ENCODE measurements at regions not wholly inside any gene's neighbourhood (a gene's known extent, or its start where the extent isn't known, plus 50 kb on each side); places are given as distances from the start of the nearest gene placed in this dataset.

DNA sequence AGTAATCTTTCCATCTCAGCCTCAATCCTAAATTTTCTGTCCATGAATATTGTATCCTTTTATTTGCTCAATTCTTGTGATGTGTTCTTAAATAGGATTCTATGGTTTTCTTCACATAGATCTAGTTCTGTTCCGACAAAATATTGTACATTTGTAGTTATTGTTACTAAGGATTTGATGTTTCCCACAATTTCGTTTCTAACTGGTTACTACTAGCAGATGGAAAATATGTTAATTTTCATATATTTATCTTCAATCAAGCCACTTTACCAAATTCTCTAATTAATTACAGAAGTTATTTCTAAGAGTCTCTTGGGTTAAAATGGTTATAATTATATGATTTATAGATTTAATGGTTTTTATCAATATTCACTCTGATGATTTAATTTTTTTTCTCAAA is 60.3 kb downstream of the SEC61B start:
- 0 out of 2 replicates have a peak, but pooled peaks cover 4% of the 10 kb centered on the region for H3K27me3 ChIP-seq (ENCODE audit: insufficient read depth, low read length)
- no peaks in the 10 kb centered on the region for H3K79me2 ChIP-seq (ENCODE audit: control insufficient read depth, insufficient read depth, low read length, unreplicated experiment)
- no peaks in the 10 kb centered on the region for H3K4me1 ChIP-seq (ENCODE audit: control insufficient read depth, insufficient read depth, low read length, unreplicated experiment)
- no peaks in the 10 kb centered on the region for H3K36me3 ChIP-seq (ENCODE audit: insufficient read depth, low read length)
- H3K27ac ChIP-seq (ENCODE audit: low read depth, low read length), result no peak overlapping the region
- no peak overlapping the region for H3K4me3 ChIP-seq (ENCODE audit: low read depth, low read length)
- H2AFZ ChIP-seq (ENCODE audit: low read length, unreplicated experiment), result no peak overlapping the region

GRCh38 chr9:99285965-99286364 is 63.9 kb downstream of the SEC61B start:
- Histone ChIP-seq H2AFZ (ENCODE audit: low read length, unreplicated experiment) (no peak overlapping the region), H3K36me3 (ENCODE audit: insufficient read depth, low read length) (no peaks in the 10 kb centered on the region), H3K79me2 (ENCODE audit: control insufficient read depth, insufficient read depth, low read length, unreplicated experiment) (no peaks in the 10 kb centered on the region), H3K27me3 (ENCODE audit: insufficient read depth, low read length) (peaks cover 18% of the 10 kb centered on the region; the same call in 1 of the 2 replicates), H3K27ac (ENCODE audit: low read depth, low read length) (no peak overlapping the region), H3K4me1 (ENCODE audit: control insufficient read depth, insufficient read depth, low read length, unreplicated experiment) (no peaks in the 10 kb centered on the region), H3K4me3 (ENCODE audit: low read depth, low read length) (no peak overlapping the region)

GRCh38 chr9:99286536-99286935 is 64.5 kb downstream of the SEC61B start:
- H3K79me2 ChIP-seq (ENCODE audit: control insufficient read depth, insufficient read depth, low read length, unreplicated experiment), result no peaks in the 10 kb centered on the region
- no peak overlapping the region for H3K27ac ChIP-seq (ENCODE audit: low read depth, low read length)
- no peaks in the 10 kb centered on the region for H3K36me3 ChIP-seq (ENCODE audit: insufficient read depth, low read length)
- peaks cover 23% of the 10 kb centered on the region; the same call in 1 of the 2 replicates for H3K27me3 ChIP-seq (ENCODE audit: insufficient read depth, low read length)
- no peak overlapping the region for H2AFZ ChIP-seq (ENCODE audit: low read length, unreplicated experiment)
- H3K4me1 ChIP-seq (ENCODE audit: control insufficient read depth, insufficient read depth, low read length, unreplicated experiment), result no peaks in the 10 kb centered on the region
- H3K4me3 ChIP-seq (ENCODE audit: low read depth, low read length), result no peak overlapping the region

DNA sequence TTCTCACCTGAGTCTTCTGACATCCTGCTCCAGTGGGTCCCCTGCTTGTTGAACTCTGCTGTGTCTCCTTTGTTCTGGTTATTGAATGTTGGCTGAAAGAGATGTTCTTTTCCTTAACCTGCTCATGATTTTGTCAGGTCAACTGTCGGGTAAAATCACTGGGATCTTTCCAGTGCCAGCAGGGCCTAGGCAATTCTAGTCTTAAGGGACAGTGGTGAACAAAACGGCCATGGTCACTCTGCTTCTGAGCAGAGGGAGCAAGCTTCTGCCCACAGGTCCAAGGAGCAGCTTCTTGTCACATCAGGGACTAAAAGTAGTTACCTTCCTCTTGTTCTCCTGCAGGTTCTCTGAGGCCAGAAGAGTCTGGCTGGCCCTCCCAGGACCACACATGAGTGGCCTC is 65.6 kb downstream of the SEC61B start:
- Histone ChIP-seq H3K4me1 (ENCODE audit: control insufficient read depth, insufficient read depth, low read length, unreplicated experiment) (no peaks in the 10 kb centered on the region), H3K4me3 (ENCODE audit: low read depth, low read length) (no peak overlapping the region), H3K79me2 (ENCODE audit: control insufficient read depth, insufficient read depth, low read length, unreplicated experiment) (no peaks in the 10 kb centered on the region), H2AFZ (ENCODE audit: low read length, unreplicated experiment) (no peak overlapping the region), H3K27me3 (ENCODE audit: insufficient read depth, low read length) (peaks cover 26% of the 10 kb centered on the region; the same call in 1 of the 2 replicates), H3K27ac (ENCODE audit: low read depth, low read length) (no peak overlapping the region), H3K36me3 (ENCODE audit: insufficient read depth, low read length) (no peaks in the 10 kb centered on the region)

- peaks cover 26% of the 10 kb centered on the region; the same call in 1 of the 2 replicates for H3K27me3 ChIP-seq (ENCODE audit: insufficient read depth, low read length)
- H2AFZ ChIP-seq (ENCODE audit: low read length, unreplicated experiment), result no peak overlapping the region
These were observed 66.7 kb downstream of the SEC61B start for GRCh38 chr9:99288830-99289229.

DNA sequence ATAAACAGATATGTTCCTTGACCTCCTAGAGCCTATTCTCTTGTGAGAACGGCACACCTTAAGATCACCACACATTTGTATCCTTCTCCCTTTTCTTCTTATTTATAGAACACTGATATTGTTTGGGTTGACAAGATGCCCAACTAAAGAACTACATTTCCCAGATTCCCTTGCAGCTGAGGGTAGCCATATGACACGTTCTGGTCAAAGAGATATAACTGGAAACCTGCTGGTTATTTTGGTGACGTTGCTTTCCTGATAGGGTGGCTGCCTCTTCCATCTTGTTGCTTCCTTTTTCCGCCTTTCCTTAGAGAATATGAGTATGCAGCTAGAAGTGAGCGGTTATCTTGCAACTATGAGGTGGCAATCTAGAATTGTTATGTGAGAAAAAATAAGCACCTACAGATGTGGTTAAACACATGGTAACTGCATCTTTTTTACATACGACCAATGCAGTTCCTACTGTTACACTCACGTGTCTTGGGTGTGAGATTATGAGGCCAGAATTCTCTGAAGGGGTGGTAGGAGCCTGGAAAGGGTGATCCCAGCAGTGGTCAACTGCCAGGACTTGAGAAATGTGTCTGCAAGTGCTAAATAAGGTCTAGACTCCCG is 72.9 kb downstream of the SEC61B start:
- Histone ChIP-seq H3K79me2 (ENCODE audit: control insufficient read depth, insufficient read depth, low read length, unreplicated experiment) (no peaks in the 10 kb centered on the region), H3K36me3 (ENCODE audit: insufficient read depth, low read length) (no peaks in the 10 kb centered on the region), H2AFZ (ENCODE audit: low read length, unreplicated experiment) (no peak overlapping the region), H3K27me3 (ENCODE audit: insufficient read depth, low read length) (peaks cover 12% of the 10 kb centered on the region; the same call in 1 of the 2 replicates), H3K4me3 (ENCODE audit: low read depth, low read length) (no peak overlapping the region), H3K4me1 (ENCODE audit: control insufficient read depth, insufficient read depth, low read length, unreplicated experiment) (peaks cover 10% of the 10 kb centered on the region), H3K27ac (ENCODE audit: low read depth, low read length) (no peak overlapping the region)

More at GRCh38 chr9:99288830-99289229, 66.7 kb downstream of the SEC61B start:
- Histone ChIP-seq H3K27ac (ENCODE audit: low read depth, low read length) (no peak overlapping the region), H3K4me1 (ENCODE audit: control insufficient read depth, insufficient read depth, low read length, unreplicated experiment) (no peaks in the 10 kb centered on the region), H3K79me2 (ENCODE audit: control insufficient read depth, insufficient read depth, low read length, unreplicated experiment) (no peaks in the 10 kb centered on the region), H3K36me3 (ENCODE audit: insufficient read depth, low read length) (no peaks in the 10 kb centered on the region), H3K4me3 (ENCODE audit: low read depth, low read length) (no peak overlapping the region)

DNA sequence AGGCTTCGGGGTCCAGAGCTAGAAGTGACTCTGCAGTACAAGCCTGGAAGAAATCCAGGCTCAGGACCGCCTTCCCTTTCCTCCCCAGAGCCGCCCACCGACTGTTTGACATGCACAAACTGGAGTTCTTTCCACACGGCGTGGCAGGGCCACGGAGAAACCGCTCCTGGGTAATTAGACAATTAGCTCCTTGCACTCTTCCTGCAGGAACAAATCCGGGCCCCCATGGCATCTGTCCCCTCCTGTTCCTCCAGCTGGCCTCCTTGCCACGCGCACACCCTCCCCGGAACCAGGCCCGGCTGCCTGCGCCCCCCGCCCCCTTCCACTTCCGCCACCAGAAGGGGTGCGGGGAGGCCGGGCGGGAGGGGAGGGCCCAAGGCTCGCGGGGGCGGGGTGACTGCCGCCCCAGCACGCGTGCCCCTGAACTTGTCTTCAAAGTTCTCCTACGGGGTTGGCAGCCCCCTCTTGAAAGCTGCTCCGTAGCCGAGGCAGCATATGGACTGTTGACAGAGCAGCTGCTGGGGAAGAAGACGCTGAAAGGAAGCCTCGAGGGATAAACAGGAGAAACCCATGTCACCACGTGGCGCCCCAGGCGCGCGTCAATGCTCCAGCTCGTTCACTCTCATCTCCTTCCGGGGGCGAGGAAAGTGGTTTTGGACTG is 74.3 kb downstream of the SEC61B start:
- peak overlapping the region; percentile 71 for H2AFZ ChIP-seq (ENCODE audit: low read length, unreplicated experiment)
- H3K27me3 ChIP-seq (ENCODE audit: insufficient read depth, low read length), result peaks cover 4% of the 10 kb centered on the region; the same call in 1 of the 2 replicates
- H3K4me1 ChIP-seq (ENCODE audit: control insufficient read depth, insufficient read depth, low read length, unreplicated experiment), result peaks cover 10% of the 10 kb centered on the region
- no peaks in the 10 kb centered on the region for H3K79me2 ChIP-seq (ENCODE audit: control insufficient read depth, insufficient read depth, low read length, unreplicated experiment)
- no peak overlapping the region for H3K27ac ChIP-seq (ENCODE audit: low read depth, low read length)
- H3K36me3 ChIP-seq (ENCODE audit: insufficient read depth, low read length), result no peaks in the 10 kb centered on the region
- H3K4me3 ChIP-seq (ENCODE audit: low read depth, low read length), result peak overlapping the region; percentile 46; the same call in 1 of the 2 replicates

DNA sequence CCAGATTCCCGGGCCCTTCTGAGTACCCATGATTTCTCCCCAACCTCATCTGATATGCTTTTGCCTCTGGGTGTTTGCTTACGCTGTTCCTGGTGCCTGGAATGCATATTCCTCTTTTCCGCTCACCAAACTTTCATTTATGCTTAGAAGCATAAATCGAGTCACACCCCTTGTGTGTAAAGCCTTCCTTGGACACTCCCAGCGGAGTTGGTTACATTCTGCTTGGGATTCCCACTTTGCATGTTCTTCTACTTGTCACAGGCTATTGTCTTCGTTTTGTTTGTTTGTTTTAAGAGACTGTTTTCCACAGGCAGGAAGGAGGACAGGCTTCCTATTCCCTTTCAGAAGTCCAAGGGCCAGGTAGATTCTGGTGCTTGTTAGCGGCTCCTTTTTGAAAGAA is 76.5 kb downstream of the SEC61B start:
- Histone ChIP-seq H3K79me2 (ENCODE audit: control insufficient read depth, insufficient read depth, low read length, unreplicated experiment) (no peaks in the 10 kb centered on the region), H3K36me3 (ENCODE audit: insufficient read depth, low read length) (no peaks in the 10 kb centered on the region), H3K27me3 (ENCODE audit: insufficient read depth, low read length) (no peaks in the 10 kb centered on the region), H3K4me1 (ENCODE audit: control insufficient read depth, insufficient read depth, low read length, unreplicated experiment) (peaks cover 10% of the 10 kb centered on the region), H3K27ac (ENCODE audit: low read depth, low read length) (no peak overlapping the region), H2AFZ (ENCODE audit: low read length, unreplicated experiment) (no peak overlapping the region), H3K4me3 (ENCODE audit: low read depth, low read length) (no peak overlapping the region)

DNA sequence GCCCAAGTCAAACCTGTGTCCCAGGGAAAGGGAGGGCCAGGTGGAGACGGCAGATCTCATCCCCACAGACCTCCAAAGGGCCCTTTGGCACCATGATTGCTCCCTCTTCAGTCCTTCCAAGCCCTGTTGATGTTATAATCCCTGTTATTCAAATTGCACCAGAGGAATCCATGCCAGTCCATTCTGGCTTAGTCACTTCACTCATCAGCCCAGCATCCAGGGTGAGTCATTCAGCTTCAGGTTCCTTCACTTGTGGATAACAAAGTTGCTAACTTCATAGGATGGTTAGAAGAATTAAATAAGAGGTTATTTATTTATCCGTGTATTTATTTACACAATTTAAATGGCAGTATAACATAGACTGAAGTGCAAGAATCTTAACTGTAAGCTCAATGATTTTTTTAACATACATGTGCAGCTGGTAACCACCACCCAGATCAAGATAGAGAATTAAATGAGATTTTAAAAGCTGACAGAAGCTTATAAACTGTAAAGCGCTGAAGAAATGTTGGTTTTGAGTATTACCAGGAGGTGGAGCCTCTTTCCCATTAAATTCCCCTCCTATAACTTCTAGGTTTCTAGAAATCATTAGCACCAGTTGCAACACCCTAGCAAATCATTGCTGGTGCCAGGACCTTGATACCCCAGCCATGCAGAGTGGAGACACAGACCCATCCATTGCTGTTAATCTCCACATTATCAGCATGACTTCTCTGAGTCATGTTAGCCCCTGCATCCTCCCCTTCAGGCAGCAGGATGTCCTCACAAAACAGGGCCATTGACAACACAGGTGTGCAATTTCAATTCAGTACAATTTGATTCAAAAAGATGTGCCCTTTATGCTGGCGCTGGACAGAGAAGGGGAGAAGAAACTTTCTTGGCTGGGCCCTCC is 77.4 kb downstream of the SEC61B start:
- no peaks in the 10 kb centered on the region for H3K36me3 ChIP-seq (ENCODE audit: insufficient read depth, low read length)
- no peaks in the 10 kb centered on the region for H3K79me2 ChIP-seq (ENCODE audit: control insufficient read depth, insufficient read depth, low read length, unreplicated experiment)
- H2AFZ ChIP-seq (ENCODE audit: low read length, unreplicated experiment), result no peak overlapping the region
- no peak overlapping the region for H3K27ac ChIP-seq (ENCODE audit: low read depth, low read length)
- H3K27me3 ChIP-seq (ENCODE audit: insufficient read depth, low read length), result no peaks in the 10 kb centered on the region
- no peak overlapping the region for H3K4me3 ChIP-seq (ENCODE audit: low read depth, low read length)
- peaks cover 10% of the 10 kb centered on the region for H3K4me1 ChIP-seq (ENCODE audit: control insufficient read depth, insufficient read depth, low read length, unreplicated experiment)

DNA sequence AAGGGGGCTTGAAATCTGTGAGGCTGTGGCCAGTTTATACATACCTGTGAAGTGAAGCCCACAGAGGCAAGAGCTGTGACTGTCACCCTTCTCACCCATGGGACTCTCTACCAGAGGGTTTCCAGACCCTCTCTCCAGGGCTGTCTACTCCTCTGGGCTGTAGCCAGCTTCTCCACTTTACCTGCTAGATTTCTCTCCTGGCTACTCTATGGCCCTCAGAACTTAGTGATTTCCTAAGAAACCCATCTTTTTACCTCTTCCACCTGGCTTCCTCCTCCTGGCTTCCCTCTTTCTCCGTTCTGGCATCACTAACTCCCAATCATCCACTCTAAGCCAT is 78.0 kb downstream of the SEC61B start:
- peaks cover 10% of the 10 kb centered on the region for H3K4me1 ChIP-seq (ENCODE audit: control insufficient read depth, insufficient read depth, low read length, unreplicated experiment)
- no peak overlapping the region for H3K4me3 ChIP-seq (ENCODE audit: low read depth, low read length)
- no peaks in the 10 kb centered on the region for H3K79me2 ChIP-seq (ENCODE audit: control insufficient read depth, insufficient read depth, low read length, unreplicated experiment)
- H3K36me3 ChIP-seq (ENCODE audit: insufficient read depth, low read length), result no peaks in the 10 kb centered on the region
- H2AFZ ChIP-seq (ENCODE audit: low read length, unreplicated experiment), result no peak overlapping the region
- no peaks in the 10 kb centered on the region for H3K27me3 ChIP-seq (ENCODE audit: insufficient read depth, low read length)
- no peak overlapping the region for H3K27ac ChIP-seq (ENCODE audit: low read depth, low read length)
